SIG-M5 treated with dmso at 0.1 percent for 504 hours (cell line): ENCODE measurements at regions not wholly inside any gene's neighbourhood (a gene's known extent, or its start where the extent isn't known, plus 50 kb on each side); places are given as distances from the start of the nearest gene placed in this dataset.

ENCODE experiments used
- DNase-seq: peaks from one replicate; lab custom pipeline; 2025; ENCODE audit not compliant: unreplicated experiment; lab: John Stamatoyannopoulos, UW

DNA sequence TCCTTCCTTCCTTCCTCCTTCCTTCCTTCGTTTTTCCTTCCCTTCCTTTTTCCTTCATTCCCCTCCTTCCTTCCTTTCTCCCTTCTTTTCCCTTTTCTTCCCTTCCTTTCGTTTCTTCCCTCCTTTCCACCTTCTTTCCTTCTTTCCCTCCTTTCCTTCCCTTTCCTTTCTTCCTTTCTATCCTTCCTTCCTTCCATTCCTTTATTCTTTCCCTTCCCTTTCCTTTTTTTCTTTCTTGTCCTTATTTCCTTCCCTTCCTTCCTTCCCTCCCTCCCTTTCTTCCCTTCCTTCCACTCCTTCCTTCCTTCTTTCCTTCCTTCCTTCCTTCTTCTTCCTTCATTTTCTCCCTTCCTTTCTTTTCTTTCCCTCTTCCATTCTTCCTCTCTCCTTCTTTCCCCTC lies 394.6 kb downstream of the GABRB3 start:
- no peak for DNase-seq

DNA sequence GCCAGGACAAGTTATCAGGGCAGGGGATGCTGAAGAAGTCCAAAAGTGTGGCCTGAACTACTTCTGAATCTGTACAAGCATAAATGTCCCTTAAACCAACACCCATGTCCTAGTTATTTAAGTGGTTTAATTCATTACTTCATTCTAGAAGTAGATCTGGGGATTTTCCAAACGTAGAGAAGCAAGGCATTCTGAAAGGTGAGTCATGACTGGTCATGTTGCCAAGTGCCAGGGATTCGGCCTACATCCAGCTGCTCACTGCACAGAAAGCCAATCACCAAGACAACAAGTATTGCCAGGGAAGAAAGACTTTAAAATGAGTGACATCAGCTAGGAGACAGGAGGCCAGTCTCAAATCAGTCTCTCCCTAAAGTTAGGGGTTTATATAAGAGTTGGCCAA lies 396.6 kb downstream of the GABRB3 start:
- no peak for DNase-seq

GRCh38 chr15:26374806-26375205 lies 398.1 kb downstream of the GABRB3 start:
- DNase-seq = no peak

- DNase-seq = no peak
These were observed 400.2 kb downstream of the GABRB3 start for GRCh38 chr15:26372706-26373105.

DNA sequence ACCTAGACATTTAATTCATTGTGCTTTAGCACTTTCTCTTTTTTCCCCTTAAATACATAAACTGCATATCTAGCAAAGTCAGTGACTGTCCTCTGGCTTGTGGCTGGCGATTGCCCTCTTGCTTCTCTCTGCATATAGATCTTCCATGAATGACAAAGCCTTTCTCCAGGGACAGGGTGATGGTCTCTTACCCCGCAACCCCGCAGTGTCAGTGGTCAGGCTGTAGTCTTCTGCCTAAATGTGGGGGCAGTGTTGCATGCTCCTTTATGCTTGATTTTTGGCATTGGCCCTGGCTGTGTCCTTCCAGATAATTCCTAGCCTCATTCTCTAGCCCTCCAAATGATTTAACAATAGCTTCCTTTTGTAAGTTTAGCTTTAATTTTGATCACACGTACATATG lies 407.8 kb downstream of the GABRB3 start:
- DNase-seq = no peak

DNA sequence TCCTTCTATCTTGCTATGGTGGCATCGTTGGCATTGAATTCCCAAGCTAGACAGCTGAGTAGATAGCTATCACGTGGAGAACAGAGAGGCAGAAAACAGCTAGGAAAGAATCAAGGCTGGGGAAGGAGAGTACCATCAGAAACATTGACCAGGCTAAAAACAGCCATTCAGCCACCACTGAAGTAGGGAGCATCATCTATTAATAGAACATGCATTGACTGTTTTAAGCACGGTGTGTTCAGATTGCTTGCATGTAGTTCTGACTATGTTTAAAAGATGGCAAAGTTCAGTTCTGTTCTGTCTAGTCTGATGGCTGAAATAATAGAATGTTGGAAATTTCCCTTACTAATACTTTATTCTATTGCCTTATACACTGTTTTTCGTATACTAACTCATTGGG lies 413.0 kb downstream of the GABRB3 start:
- no peak for DNase-seq

DNA sequence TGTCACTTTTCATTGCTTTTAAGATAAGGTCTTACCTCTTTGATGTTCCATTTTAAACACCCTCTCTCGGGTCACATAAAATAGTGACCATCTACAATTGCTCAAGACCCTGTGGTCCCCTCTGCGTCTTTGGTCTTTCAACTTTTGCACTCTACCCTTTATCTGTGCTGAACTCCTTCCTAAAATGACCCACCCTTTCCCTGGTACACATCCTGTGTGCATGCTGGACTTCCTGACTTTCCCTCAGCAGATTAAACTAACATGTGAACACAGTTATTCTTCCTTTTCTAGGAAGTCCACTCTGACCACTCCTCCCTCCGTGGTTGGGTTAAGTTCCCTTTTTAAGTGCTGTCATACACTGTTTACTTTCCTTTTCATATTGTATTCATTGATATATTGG lies 414.2 kb downstream of the GABRB3 start:
- DNase-seq = no peak

GRCh38 chr15:26357653-26358052 lies 415.2 kb downstream of the GABRB3 start:
- no peak for DNase-seq

- no peak for DNase-seq
These were observed 417.3 kb downstream of the GABRB3 start for GRCh38 chr15:26355472-26356074.

DNA sequence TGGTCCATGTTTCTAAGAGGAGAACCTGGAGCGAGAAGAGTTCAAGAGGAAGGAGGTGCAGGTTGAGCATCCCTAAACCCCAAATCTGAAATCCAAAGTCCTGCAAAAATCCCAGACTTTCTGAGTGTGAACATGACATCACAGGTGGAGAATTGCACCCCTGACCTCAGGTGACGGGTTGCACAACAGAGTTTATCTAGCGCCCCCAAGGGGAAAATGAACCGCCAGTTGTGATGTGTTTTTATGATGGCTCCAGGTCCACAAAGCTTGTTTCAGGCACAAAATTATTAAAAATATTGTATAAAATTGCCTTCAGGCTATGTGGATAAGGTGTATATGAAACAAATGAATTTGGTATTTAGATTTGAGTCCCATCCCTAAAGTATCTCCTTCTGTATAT lies 420.0 kb downstream of the GABRB3 start:
- DNase-seq = no peak

DNA sequence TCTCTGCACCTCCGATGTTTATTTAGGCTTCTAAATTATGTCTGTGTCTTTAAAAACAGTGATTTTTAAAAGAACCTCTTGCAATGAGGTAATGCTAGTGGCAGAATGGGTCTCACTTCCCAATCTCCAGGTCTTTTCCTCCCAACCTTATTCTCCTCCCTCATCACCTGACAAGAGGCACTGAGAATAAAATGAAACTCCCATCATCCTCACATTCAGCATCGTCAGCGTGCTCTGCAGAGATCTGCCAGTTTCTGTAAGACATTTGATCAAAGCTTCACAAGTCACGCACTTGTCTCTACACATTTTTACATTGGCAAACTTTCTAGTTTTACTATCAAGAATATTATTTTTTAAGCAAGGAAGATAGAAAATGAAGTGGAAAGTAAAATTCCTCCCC lies 420.5 kb downstream of the GABRB3 start:
- DNase-seq = no peak

GRCh38 chr15:26325495-26325894 lies 447.4 kb downstream of the GABRB3 start:
- no peak for DNase-seq

DNA sequence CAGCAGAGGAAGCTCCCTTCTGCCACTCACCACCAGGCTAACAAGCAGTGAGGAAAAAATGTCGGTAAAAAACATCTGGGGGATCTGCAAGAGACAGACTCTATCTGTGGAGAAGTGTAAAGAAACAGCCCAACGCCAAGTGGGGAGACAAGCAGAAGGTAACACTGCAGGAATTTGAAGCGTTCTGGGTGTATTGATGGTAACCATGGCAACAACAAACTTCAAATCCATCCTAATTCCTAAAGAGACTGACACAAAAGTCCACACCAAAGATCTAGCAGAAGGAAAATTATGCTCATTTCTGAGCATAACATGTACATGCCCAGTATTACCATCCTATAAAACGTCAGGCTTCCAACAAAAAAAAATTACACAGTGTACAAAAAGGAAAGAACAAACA lies 449.3 kb downstream of the GABRB3 start:
- DNase-seq = no peak

DNA sequence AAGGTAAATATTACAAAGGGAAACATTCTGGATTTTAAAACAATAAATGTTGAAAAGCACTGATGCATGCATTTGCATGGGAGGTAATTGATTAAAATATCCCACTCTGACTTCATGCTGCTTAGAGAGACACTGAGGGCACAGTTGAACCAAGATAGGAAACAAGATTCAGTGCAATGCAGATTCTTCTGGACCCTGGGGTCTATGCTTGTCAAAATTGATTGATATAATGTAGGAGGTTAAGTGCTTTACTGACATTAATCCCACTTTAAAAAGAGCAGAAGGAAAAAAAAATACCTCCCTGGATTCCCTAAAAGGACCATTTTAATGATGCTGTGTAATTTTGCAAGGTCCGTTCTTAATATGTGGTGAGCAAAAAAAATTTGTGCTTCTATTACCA lies 454.2 kb downstream of the GABRB3 start:
- no peak for DNase-seq

DNA sequence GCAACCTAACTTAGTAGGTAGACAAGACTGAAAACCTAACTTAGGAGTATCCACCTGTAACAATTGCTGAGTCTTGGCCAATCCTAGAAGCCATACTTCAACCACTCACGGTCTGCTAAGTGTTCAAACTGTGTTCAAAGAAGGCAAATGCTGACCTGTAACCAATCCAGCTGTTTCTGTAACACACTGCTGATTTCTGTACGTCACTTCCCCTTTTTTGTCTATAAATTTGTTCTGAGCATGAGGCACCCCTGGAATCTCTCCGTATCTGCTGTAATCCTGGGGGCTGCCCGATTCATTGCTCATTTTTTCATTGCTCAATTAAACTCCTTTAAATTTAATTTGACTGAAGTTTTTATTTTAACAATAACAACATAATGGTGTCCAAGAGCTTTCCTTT lies 451.4 kb upstream of the ATP10A start:
- no peak for DNase-seq

DNA sequence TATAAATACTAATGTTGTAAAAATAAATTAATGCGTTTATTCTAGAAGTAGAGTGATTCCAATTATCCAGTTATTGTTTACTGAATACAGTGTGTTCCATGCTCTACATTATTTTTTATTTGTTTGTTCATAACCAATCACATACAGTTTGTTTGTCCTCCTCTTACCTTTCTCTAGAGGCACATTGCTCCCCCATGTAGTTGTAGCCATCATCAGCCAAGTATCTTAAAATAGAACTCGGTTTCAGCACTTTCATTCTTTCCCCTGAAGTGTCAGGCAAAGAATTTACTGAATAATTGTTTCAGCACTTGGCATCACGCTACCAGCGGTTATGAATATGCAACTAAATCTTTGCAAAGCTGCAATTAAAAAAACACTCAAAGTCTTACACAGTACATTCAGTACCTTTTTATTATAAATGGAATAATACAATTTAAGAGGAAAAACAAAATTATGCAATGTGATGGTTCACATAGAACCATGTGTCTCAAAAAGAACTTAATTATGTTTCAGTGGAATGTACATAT lies 448.6 kb upstream of the ATP10A start:
- no peak for DNase-seq

- no peak for DNase-seq
These were observed 435.6 kb upstream of the ATP10A start for GRCh38 chr15:26298659-26299170.

DNA sequence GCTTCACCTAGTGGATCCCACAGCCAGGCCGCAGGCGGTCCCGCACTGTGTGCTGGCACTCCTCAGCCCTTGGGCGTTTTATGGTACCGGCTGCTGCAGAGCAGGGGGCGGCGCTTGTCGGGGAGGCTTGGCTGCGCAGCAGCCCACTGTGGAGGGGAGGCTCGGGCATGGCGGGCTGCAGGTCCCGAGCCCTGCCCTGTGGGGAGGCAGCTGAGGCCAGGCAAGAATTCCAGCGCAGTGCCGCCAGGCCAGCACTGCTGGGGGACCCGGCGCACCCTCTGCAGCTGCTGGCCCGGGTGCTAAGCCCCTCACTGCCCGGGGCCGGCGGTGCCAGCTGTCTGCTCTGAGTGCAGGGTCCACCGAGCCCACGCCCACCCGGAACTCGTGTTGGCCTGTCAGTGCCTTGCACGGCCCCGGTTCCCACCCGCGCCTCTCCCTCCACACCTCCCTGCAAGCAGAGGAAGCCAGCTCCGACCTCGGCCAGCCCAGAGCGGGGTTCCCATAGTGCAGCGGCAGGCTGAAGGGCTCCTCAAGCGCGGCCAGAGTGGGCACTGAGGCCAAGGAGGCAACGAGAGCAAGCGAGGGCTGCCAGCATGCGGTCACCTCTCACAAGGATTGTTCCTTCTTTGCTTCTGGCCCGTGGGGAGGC lies 435.0 kb upstream of the ATP10A start:
- no peak for DNase-seq

DNA sequence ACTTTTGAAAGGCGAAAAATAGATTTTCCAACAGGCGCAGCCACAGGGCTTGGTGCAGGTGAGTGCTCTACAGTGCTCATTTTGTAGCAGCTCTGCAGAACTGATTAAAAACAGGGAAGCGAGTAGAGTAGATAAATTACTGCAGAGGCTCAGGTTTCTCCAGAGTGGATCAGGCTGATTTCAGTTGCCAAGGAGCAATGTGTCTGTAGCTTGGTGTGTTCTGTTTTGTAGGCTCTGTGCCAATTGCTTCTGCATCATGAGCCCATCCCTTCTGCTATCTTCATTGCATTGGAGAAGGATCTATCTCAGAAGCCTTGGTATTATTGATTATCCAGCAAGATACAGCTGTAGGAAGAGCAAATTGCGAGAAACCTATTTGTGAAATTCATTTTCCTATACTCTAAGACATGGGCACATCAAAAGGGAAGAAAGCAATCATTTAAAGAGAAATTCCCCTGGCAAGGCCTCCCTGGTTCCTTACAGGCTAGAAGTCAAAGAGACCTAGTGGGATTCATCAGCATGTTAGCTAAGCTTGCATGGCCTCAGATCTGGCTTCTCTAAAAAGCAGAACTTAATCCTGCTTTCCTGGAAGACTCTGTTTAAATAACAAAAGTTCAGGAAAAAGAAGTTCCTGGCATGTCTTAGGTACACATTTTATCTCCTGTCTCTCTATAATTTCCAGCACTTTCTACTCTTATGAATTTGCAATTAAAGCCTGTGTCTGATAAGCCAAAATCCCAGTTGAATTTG lies 432.4 kb upstream of the ATP10A start:
- DNase-seq = no peak

DNA sequence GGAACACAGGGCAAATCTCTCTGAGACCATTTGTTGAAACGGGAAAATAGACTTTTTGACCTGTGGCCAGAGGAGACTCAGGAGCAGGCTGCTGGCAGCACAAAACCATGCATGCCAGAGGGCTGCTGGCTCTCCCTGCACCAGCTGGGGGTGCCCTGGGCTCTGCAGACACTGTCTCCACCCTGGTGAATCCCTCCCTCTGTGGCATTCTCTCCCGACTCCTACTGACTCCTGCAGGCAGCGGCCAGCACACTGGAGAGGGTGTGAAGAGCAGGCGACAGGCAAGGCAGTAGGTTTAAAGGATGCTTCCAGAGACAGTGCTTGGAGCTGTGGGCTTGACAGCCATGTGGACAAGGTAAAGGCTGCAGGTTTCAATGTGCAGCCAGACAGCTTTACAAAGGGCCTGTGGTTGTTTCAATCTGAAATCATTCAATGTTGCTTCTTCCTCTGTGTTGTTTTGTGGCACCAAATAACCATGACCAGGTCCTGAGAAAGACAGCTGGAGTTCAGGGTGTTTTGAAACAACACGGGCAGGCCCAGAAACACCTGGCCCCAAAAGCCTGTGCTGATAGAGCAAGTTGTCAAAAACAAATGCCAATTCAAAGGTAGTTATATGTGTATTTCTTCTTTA lies 431.0 kb upstream of the ATP10A start:
- DNase-seq = no peak

- DNase-seq = no peak
These were observed 424.3 kb upstream of the ATP10A start for GRCh38 chr15:26287381-26287780.

DNA sequence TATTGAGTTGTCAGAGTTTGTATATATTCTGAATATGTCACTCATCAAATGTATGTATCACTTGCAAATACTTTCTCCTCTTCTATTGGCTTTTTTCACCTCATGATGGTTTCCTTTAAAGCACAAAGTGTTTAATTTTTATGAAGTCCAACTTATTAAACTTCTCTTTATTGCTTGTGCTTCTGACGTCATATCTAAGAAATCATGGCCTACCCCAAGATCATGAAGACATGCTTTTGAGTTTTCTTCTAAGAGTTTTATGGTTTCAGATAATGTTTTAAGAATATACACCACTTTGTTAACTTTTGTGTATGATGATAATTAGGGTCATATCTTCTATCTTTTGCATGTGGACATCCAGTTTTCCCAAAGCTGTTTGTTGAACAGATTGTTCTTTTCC lies 417.2 kb upstream of the ATP10A start:
- no peak for DNase-seq
